ENCODE measurements at regions not wholly inside any gene's neighbourhood (a gene's known extent, or its start where the extent isn't known, plus 50 kb on each side); places are given as distances from the start of the nearest gene placed in this dataset.

DNA sequence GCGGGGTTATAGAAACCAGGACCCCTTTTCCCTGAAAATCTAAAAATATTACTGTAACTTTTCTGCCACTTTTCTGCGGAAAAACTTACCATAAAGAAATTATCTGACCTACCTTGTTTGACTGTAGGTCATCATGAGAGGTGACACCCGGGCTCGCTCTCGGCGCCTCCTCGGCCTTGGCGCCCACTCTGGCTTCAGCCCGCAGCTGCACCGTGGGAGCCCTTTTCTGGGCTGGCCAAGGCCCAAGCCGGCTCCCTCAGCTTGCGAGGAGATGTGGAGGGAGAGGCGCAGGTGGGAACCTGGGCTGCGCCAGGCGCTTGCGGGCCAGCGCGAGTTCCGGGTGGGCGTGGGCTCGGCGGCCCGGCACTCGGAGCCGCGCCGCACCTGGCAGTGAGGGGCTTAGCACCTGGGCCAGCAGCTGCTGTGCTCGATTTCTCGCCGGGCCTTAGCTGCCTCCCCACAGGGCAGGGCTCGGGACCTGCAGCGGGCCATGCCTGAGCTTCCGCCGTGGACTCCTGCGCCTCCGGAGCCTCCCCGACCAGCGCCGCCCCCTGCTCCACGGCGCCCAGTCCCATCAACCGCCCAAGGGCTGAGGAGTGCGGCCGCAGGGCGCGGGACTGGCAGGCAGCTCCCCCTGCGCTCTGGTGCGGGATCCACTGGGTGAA lies 107.7 kb upstream of the DNAJC10 start:
- TF ChIP-seq, protein P1, sequence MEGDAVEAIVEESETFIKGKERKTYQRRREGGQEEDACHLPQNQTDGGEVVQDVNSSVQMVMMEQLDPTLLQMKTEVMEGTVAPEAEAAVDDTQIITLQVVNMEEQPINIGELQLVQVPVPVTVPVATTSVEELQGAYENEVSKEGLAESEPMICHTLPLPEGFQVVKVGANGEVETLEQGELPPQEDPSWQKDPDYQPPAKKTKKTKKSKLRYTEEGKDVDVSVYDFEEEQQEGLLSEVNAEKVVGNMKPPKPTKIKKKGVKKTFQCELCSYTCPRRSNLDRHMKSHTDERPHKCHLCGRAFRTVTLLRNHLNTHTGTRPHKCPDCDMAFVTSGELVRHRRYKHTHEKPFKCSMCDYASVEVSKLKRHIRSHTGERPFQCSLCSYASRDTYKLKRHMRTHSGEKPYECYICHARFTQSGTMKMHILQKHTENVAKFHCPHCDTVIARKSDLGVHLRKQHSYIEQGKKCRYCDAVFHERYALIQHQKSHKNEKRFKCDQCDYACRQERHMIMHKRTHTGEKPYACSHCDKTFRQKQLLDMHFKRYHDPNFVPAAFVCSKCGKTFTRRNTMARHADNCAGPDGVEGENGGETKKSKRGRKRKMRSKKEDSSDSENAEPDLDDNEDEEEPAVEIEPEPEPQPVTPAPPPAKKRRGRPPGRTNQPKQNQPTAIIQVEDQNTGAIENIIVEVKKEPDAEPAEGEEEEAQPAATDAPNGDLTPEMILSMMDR (IDR thresholded peaks at IDR 0.05), result no peak
- TF ChIP-seq POLR2A (IDR thresholded peaks at IDR 0.05) (no peak), EP300 (IDR thresholded peaks at IDR 0.05) (no peak)

Data from sigmoid colon (tissue), 4 donors.